ENCODE measurements at regions not wholly inside any gene's neighbourhood (a gene's known extent, or its start where the extent isn't known, plus 50 kb on each side); places are given as distances from the start of the nearest gene placed in this dataset.

DNA sequence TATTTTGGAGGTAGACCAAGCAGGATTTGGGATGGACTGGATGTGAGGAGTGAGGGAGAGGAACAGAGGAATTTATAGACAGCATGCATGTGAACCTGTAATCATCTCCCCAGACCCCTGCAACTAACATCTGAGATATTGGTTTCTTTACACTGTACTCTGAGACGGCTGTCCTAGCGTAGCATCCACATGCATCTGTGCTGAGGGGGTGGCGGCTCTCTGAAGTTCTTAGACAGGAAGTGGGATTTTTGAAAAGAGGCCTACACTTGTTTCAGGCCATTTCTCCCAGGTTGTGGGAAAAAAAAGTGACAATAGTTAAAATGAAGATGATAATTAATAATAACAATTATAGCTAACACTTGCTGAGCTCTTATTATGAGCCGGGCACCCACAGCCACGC, 150.2 kb upstream of the GATA6 start:
- no peaks in the 10 kb centered on the region for H3K9me2 ChIP-seq (ENCODE audit: insufficient read depth, low read length)
- no peaks in the 10 kb centered on the region for H3K9me3 ChIP-seq (ENCODE audit: low read length)
- H3K4me2 ChIP-seq (ENCODE audit: low read length), result no peak overlapping the region
- TF ChIP-seq REST (IDR thresholded peaks at IDR 0.05; ENCODE audit: borderline replicate concordance) (no peak), EZH2 (IDR thresholded peaks at IDR 0.05; ENCODE audit: borderline replicate concordance, insufficient read depth, low read length, poor library complexity, severe bottlenecking) (no peak), EP300 (conservative IDR thresholded peaks at IDR 0.05; ENCODE audit: poor library complexity, severe bottlenecking) (no peak), POLR2AphosphoS5 (IDR thresholded peaks at IDR 0.05) (no peak)
- TF ChIP-seq, protein P1, sequence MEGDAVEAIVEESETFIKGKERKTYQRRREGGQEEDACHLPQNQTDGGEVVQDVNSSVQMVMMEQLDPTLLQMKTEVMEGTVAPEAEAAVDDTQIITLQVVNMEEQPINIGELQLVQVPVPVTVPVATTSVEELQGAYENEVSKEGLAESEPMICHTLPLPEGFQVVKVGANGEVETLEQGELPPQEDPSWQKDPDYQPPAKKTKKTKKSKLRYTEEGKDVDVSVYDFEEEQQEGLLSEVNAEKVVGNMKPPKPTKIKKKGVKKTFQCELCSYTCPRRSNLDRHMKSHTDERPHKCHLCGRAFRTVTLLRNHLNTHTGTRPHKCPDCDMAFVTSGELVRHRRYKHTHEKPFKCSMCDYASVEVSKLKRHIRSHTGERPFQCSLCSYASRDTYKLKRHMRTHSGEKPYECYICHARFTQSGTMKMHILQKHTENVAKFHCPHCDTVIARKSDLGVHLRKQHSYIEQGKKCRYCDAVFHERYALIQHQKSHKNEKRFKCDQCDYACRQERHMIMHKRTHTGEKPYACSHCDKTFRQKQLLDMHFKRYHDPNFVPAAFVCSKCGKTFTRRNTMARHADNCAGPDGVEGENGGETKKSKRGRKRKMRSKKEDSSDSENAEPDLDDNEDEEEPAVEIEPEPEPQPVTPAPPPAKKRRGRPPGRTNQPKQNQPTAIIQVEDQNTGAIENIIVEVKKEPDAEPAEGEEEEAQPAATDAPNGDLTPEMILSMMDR (IDR thresholded peaks at IDR 0.05; ENCODE audit: poor library complexity, severe bottlenecking), result no peak
- no peaks in the 10 kb centered on the region for H3K27me3 ChIP-seq (ENCODE audit: insufficient read depth, low read depth, low read length)
- no peaks in the 10 kb centered on the region for H4K20me1 ChIP-seq (ENCODE audit: insufficient read depth)
- no peak overlapping the region for H3K4me3 ChIP-seq (ENCODE audit: low read length)
- no peaks in the 10 kb centered on the region for H3K36me3 ChIP-seq (ENCODE audit: insufficient read depth, low read length)
- no peak overlapping the region for H2AFZ ChIP-seq (ENCODE audit: low read depth, low read length)
- no peaks in the 10 kb centered on the region for H3F3A ChIP-seq (ENCODE audit: insufficient read depth, low read length, poor library complexity, severe bottlenecking)
- H3K79me2 ChIP-seq (replicated peaks; ENCODE audit: insufficient read depth, low read length), result no peaks in the 10 kb centered on the region
- H3K27ac ChIP-seq (ENCODE audit: low read length), result no peak overlapping the region
- no peak overlapping the region for H3K9ac ChIP-seq (ENCODE audit: low read length)

- H3K4me3 ChIP-seq (ENCODE audit: low read length), result no peak overlapping the region
- no peaks in the 10 kb centered on the region for H3K36me3 ChIP-seq (ENCODE audit: insufficient read depth, low read length)
- no peak overlapping the region for H2AFZ ChIP-seq (ENCODE audit: low read depth, low read length)
- no peak overlapping the region for H3K9ac ChIP-seq (ENCODE audit: low read length)
- no peaks in the 10 kb centered on the region for H3K9me2 ChIP-seq (ENCODE audit: insufficient read depth, low read length)
- H3K27ac ChIP-seq (ENCODE audit: low read length), result no peak overlapping the region
- H3K79me2 ChIP-seq (replicated peaks; ENCODE audit: insufficient read depth, low read length), result no peaks in the 10 kb centered on the region
- no peaks in the 10 kb centered on the region for H3K9me3 ChIP-seq (ENCODE audit: low read length)
- no peak for TF ChIP-seq SMC3 (conservative IDR thresholded peaks at IDR 0.05; ENCODE audit: poor library complexity)
- TF ChIP-seq EP300 (conservative IDR thresholded peaks at IDR 0.05; ENCODE audit: poor library complexity, severe bottlenecking), result no peak
- TF ChIP-seq RAD21 (conservative IDR thresholded peaks at IDR 0.05), result no peak
- TF ChIP-seq EZH2 (IDR thresholded peaks at IDR 0.05; ENCODE audit: borderline replicate concordance, insufficient read depth, low read length, poor library complexity, severe bottlenecking), result no peak
- no peak for TF ChIP-seq REST (IDR thresholded peaks at IDR 0.05; ENCODE audit: borderline replicate concordance)
- no peak for TF ChIP-seq TAF1 (IDR thresholded peaks at IDR 0.05; ENCODE audit: low read depth)
- TF ChIP-seq MXI1 (conservative IDR thresholded peaks at IDR 0.05; ENCODE audit: poor library complexity, severe bottlenecking), result no peak
- TF ChIP-seq POLR2AphosphoS5 (IDR thresholded peaks at IDR 0.05), result no peak
- TF ChIP-seq, protein P1 (IDR thresholded peaks at IDR 0.05; ENCODE audit: poor library complexity, severe bottlenecking), result no peak
- H3F3A ChIP-seq (ENCODE audit: insufficient read depth, low read length, poor library complexity, severe bottlenecking), result no peaks in the 10 kb centered on the region
- H3K27me3 ChIP-seq (ENCODE audit: insufficient read depth, low read depth, low read length), result no peaks in the 10 kb centered on the region
- H3K4me2 ChIP-seq (ENCODE audit: low read length), result no peak overlapping the region
- no peaks in the 10 kb centered on the region for H4K20me1 ChIP-seq (ENCODE audit: insufficient read depth)
Measured at GRCh38 chr18:22020127-22020866, 149.1 kb upstream of the GATA6 start.
